ENCODE measurements at regions not wholly inside any gene's neighbourhood (a gene's known extent, or its start where the extent isn't known, plus 50 kb on each side); places are given as distances from the start of the nearest gene placed in this dataset.

DNA sequence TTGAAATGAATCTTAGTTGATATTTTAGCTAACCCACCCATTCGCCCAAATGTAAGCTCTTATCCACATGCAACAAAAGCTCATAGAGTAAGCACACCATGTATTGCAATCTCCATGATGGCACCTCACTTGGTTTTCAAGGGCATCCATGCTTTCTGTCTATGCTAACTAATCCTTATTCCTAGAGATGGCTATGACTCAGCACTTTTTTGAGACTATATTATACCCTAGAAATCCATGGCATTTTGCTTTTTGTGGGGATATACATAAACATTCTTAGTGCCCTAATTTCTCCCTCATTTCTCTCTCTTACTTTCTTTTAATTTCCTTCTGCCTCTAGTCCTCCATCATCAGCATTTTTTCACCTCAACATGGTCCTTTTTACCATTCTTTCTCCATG is 168.5 kb upstream of the STT3B start:
- Histone ChIP-seq H3K4me2 (ENCODE audit: low read depth, low read length) (no peak overlapping the region), H3K27ac (ENCODE audit: extremely low read length, insufficient read depth, low read length) (no peak overlapping the region), H4K20me1 (ENCODE audit: insufficient read depth, low read length) (no peaks in the 10 kb centered on the region), H2AFZ (ENCODE audit: low read length) (no peak overlapping the region), H3K27me3 (ENCODE audit: control insufficient read depth in 1 of 2, insufficient read depth in 2 of 2, low read length in 2 of 2) (no peaks in the 10 kb centered on the region), H3K9ac (ENCODE audit: insufficient read depth, low read depth, low read length) (no peak overlapping the region), H3K4me1 (ENCODE audit: insufficient read depth, low read length) (peaks cover 11% of the 10 kb centered on the region), H3K36me3 (replicated peaks in 1 of 2; ENCODE audit: control insufficient read depth in 1 of 2, insufficient read depth in 2 of 2, low read length in 2 of 2) (no peaks in the 10 kb centered on the region), H3K9me3 (ENCODE audit: low read length) (no peaks in the 10 kb centered on the region), H3K4me3 (replicated peaks in 1 of 3; ENCODE audit: insufficient read depth in 1 of 3, low read depth in 2 of 3, low read length in 3 of 3) (no peak overlapping the region), H3K79me2 (ENCODE audit: insufficient read depth, low read length) (no peaks in the 10 kb centered on the region)
- FAIRE-seq (no peak), DNase-seq (ENCODE audit: low spot score) (no peak), ATAC-seq (no peak)
- ChIA-PET POLR2A (no interaction called here), CTCF (ENCODE audit: low intra/inter-chr PET ratio, low total read pairs) (no interaction called here)
- BruUV-seq (replicated peaks), result no TSS peak
- intact Hi-C loops (cut with micrococcal nuclease; ENCODE audit: unreplicated experiment) (no loop called here), in situ Hi-C loops (cut with HindIII; ENCODE audit: extremely low pct_ligation_motif_present, low pct_unique_long_range_greater_than_20kb) (no loop called here)
- TF ChIP-seq BCL6 (CRISPR knock-in tag; IDR thresholded peaks at IDR 0.05) (peak; percentile 37; the same call in 1 of the 2 replicates), MIER3 (CRISPR knock-in tag; IDR thresholded peaks at IDR 0.05; ENCODE audit: borderline replicate concordance) (no peak), ZNF841 (CRISPR knock-in tag; IDR thresholded peaks at IDR 0.05; ENCODE audit: borderline replicate concordance) (no peak), ZNF468 (CRISPR knock-in tag; IDR thresholded peaks at IDR 0.05) (no peak), STAT5B (CRISPR knock-in tag; IDR thresholded peaks at IDR 0.05) (no peak), MAFK (conservative IDR thresholded peaks at IDR 0.05 in 1 of 2, IDR thresholded peaks at IDR 0.05 in 1 of 2; ENCODE audit: low read length in 2 of 2) (peak; percentile 87 to 89), NFE2L2 (IDR thresholded peaks at IDR 0.05; ENCODE audit: low read length) (peak; percentile 95), MAFF (IDR thresholded peaks at IDR 0.05; ENCODE audit: low read depth, low read length) (peak; percentile 86), ZNF607 (CRISPR knock-in tag; IDR thresholded peaks at IDR 0.05; ENCODE audit: borderline replicate concordance) (no peak), CC2D1A (CRISPR knock-in tag; IDR thresholded peaks at IDR 0.05) (no peak)
- TF ChIP-seq, protein P1, sequence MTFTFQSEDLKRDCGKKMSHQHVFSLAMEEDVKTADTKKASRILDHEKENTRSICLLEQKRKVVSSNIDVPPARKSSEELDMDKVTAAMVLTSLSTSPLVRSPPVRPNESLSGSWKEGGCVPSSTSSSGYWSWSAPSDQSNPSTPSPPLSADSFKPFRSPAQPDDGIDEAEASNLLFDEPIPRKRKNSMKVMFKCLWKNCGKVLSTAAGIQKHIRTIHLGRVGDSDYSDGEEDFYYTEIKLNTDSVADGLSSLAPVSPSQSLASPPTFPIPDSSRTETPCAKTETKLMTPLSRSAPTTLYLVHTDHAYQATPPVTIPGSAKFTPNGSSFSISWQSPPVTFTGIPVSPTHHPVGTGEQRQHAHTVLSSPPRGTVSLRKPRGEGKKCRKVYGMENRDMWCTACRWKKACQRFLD (CRISPR knock-in tag; IDR thresholded peaks at IDR 0.05; ENCODE audit: borderline replicate concordance), result no peak
- 88% methylated on average over 1 of the region's 1 CpG for WGBS (ENCODE audit: low lambda C conversion rate)

All from HepG2 (cell line).